Suprapubic skin (tissue), 4 donors: ENCODE measurements at regions not wholly inside any gene's neighbourhood (a gene's known extent, or its start where the extent isn't known, plus 50 kb on each side); places are given as distances from the start of the nearest gene placed in this dataset.

Source experiments
- CTCF ChIP-seq, 2 donors: fragments of 200-600 bp in 1 of 2; fragments of 450-650 bp in 1 of 2; sonication (generic) in 1 of 2; IDR thresholded peaks; one replicate each; pipeline ENCODE4 v1.5.1; 2016 to 2019; ENCODE audit warnings: antibody characterized with exemption in 2 of 2, mild to moderate bottlenecking in 1 of 2, moderate library complexity in 1 of 2
- POLR2A ChIP-seq, 2 donors: fragments of 450-650 bp; IDR thresholded peaks; one replicate each; pipeline ENCODE4 v1.6.1; 2017; ENCODE audit warnings: antibody characterized with exemption in 2 of 2, mild to moderate bottlenecking in 2 of 2, moderate library complexity in 2 of 2
- POLR2AphosphoS5 ChIP-seq, 3 donors: sonication (generic); formaldehyde crosslinking; IDR thresholded peaks; one replicate each; pipeline ENCODE4 v1.6.1; 2017; ENCODE audit warnings: antibody characterized with exemption in 3 of 3

- TF ChIP-seq CTCF (IDR thresholded peaks at IDR 0.05) (no peak), POLR2AphosphoS5 (IDR thresholded peaks at IDR 0.05) (no peak), POLR2A (IDR thresholded peaks at IDR 0.05) (no peak)
Observed at GRCh38 chr19:31803835-31804446, 454.7 kb upstream of the TSHZ3 start.
